HG02870 (cell line): ENCODE measurements at regions not wholly inside any gene's neighbourhood (a gene's known extent, or its start where the extent isn't known, plus 50 kb on each side); places are given as distances from the start of the nearest gene placed in this dataset.

ENCODE experiments used
- ATAC-seq: cut with Tn5 transposase; IDR thresholded peaks from one replicate; pipeline ENCODE4 v1.9.1; 2021; ENCODE audit warnings: mild to moderate bottlenecking, moderate library complexity; ENCODE audit not compliant: unreplicated experiment

- no peak for ATAC-seq
These were observed 731.7 kb upstream of the RAB6C start for GRCh38 chr2:129247751-129248150.

DNA sequence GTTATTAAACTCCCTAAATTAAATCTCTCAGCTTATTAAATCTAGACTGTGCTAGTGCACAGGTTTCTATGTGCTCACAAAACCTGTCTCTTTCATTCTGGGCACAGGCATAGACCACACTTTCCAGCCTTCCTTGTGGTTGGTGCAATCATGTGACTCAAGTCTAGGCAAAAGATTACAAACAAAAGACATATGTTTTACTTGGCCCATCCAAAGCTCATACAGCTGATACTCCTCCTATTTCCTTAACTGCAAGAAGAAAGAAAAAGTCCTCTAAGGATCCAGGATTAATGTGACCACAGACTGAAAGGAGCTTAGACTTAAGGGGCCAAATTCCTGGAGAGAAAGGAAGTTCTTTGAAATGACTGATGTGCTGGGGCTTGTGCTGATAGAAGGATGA is 731.3 kb upstream of the RAB6C start:
- no peak for ATAC-seq

- ATAC-seq, result no peak
These were observed 726.5 kb upstream of the RAB6C start for GRCh38 chr2:129252781-129253460.

- ATAC-seq, result no peak
These were observed 726.0 kb upstream of the RAB6C start for GRCh38 chr2:129253461-129253812.

GRCh38 chr2:129254718-129255117 is 724.7 kb upstream of the RAB6C start:
- no peak for ATAC-seq

DNA sequence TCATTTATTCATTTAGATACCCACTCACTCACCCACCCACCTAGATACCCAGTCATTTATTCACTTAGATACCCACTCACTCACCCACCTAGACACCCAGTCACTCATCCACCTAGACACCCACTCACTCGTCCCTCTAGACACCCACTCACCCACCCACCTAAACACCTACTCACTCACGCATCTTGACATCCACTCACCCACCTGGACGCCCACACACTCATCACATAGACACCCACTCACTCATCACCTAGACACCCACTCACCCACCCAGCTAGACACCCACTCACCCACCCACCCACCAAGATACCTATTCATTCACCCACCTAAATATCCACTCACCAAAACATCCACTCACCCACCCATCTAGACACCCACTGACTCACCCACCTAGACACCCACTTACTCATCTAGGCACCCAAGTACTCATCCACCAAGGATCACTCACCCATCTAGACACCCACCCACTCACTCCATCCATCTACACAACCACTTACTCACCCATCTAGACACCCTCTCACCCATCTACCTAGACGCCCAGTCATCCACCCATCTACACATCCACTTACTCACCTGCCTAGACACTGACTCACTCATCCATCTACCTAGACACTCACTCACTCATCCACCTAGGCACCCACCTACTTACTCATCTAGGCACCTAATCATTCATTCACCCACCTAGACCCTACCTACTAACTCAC is 723.7 kb upstream of the RAB6C start:
- ATAC-seq, result no peak

DNA sequence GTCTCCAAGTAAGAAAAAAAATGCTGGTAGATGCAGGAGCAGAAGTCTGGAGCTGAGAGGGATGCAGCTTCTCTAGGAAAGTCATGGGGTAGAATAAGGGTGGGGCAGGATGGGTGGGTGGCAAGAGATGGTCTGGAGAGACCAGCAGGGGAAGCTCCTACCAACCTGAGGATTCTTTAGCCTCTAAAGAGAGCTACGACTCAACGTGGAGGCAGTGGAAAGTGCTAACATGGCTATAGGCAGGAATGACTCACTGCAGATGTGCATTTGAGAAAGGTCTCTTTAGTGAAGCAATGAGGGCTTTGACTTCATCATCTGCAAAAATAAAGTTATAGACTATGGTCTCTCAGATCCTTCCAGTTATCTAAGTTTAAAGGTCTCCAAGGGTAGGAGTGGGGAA is 722.8 kb upstream of the RAB6C start:
- ATAC-seq, result no peak

GRCh38 chr2:129262934-129263333 is 716.5 kb upstream of the RAB6C start:
- no peak for ATAC-seq

- no peak for ATAC-seq
These were observed 715.5 kb upstream of the RAB6C start for GRCh38 chr2:129263939-129264338.

- no peak for ATAC-seq
These were observed 711.9 kb upstream of the RAB6C start for GRCh38 chr2:129267559-129267958.

DNA sequence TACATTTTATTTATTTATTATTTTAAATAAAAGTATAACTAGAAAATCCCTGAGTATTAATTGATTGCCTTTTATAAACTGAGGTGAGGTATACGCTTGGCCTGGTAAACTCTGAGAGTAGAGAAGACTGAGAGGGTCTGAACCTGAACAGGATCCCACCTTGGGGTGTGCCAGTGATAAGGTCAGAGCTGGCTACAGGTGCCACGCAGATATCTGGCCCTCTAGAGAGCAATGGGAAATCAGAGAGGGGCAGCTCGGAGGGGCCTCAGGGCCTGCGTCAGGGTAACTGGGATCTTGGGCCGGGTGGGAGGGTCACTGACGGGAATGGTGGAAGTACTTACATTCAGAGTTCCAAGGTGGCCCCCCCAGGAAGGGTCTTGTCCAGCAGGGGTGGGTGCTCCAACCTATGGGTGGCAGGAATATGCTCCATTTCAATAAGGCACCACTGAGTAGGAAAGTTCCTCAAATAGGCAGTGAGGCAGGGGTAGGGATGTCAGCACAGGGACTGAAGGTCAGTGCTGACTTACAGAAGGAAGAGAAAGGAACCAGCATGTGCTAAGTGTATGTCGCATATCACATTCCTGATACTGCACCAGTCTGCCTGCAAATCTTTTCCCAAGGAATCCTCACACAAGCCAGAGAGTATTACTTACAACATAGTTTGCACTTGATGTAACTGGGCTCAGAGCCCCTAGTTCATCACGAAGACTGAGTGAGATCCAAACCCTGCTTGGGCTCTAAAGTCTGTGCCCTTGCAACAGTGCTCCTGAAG is 706.0 kb upstream of the RAB6C start:
- ATAC-seq, result no peak

- no peak for ATAC-seq
These were observed 705.4 kb upstream of the RAB6C start for GRCh38 chr2:129274038-129274415.

DNA sequence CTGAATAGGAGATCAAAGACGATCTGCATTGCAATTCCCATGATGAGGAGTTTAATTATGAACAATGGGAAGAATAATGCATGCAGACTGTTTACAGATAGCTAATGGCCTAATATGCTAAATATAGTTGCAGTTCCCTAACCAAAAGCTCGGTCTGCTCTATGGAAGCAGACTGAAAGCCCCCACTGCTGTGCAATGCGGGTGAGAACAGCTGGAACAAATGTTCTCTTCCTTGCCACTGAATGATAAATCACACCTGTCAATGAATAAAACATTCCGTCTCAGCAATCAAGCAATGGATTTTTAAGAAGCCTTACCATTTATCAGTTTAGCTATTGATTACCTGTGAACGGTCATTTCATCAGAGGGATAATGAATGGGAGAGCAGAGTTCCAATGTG is 704.5 kb upstream of the RAB6C start:
- ATAC-seq, result no peak

DNA sequence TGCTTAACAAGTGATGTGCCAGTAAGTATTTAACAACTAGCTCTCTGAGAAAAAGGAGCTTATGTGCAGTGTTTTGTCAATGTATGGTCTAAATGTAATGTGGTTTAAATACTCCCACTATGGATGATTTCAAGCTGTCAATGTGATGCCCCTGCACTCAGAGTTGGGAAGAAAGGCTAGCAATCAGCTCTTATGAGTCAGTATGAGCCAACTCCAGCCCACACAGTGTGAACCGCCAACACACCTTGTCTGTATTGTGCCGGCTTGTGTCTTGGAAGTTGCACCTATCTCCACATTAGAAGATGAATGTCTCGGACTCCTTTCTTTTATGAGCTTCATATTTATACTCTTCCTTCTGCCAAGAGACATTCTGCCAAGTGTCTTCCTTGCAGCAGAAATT is 703.8 kb upstream of the RAB6C start:
- no peak for ATAC-seq

- ATAC-seq, result no peak
These were observed 702.4 kb upstream of the RAB6C start for GRCh38 chr2:129276978-129277584.

- ATAC-seq, result no peak
These were observed 701.9 kb upstream of the RAB6C start for GRCh38 chr2:129277585-129277981.

- ATAC-seq, result no peak
These were observed 697.5 kb upstream of the RAB6C start for GRCh38 chr2:129281791-129282530.

DNA sequence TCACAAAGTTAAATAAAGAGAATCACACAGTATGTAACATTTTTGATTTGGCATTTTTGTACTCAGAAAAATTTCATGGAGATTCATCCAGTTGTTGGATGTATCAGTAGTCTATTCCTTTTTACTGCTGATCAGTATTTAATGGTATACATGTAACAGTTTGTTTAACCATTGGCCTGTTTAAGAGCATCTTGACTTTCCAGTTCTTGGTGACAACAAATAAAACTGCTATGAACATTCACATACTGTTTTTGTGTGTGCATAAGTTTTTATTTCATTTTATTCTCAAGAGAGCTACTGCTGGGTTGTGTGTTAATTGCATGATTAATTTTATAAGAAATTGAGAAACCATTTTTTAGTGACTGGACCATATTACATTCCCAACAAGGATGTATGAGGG is 694.5 kb upstream of the RAB6C start:
- no peak for ATAC-seq

DNA sequence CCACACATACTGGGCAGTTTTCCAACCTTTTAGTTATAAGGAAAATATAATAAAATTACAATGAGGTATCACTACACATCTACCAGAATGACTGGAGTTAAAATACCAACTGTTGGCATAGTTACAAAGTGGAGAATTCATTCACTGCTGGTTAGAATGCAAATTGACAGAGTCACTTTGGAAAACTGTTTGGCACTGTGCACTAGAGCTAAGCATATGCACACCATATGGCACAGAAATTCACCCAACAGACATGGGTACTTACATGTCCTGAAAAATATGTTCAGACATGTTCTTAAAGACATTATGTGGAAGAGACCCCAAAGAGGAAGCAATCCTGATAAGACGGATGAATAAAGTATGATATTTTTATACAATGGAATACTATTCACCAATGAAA is 686.1 kb upstream of the RAB6C start:
- ATAC-seq, result no peak

DNA sequence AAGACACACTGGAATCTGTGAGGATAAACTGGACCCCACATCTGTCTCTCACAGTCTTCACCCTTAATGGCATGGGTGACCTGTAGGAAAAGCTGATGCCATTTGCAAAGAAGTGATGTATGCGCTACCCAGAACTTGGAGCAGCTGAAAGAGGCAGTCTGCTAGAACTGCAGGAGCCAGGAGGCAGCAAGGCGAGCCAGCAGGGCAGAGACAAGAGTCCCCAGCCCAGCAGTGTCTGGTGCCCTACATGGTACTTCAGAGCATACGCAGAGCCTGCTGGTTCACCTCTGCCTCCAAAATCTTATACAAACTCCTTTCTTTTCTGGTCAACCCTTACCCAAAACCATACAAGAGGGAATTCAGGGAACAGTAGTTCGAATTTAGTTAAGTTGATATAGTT is 683.1 kb upstream of the RAB6C start:
- no peak for ATAC-seq

GRCh38 chr2:129296806-129297205 is 682.7 kb upstream of the RAB6C start:
- ATAC-seq, result no peak
